ENCODE measurements at regions not wholly inside any gene's neighbourhood (a gene's known extent, or its start where the extent isn't known, plus 50 kb on each side); places are given as distances from the start of the nearest gene placed in this dataset.

GRCh38 chr9:16099732-16100536 is 547.1 kb downstream of the CCDC171 start:
- DNase-seq (ENCODE audit: low spot score): peak; percentile 74

- DNase-seq (ENCODE audit: low spot score): peak; percentile 48
Measured at GRCh38 chr9:16100537-16101091, 547.8 kb downstream of the CCDC171 start.

GRCh38 chr9:16102154-16102553 is 549.3 kb downstream of the CCDC171 start:
- DNase-seq (ENCODE audit: low spot score): no peak

GRCh38 chr9:16103620-16104397 is 551.0 kb downstream of the CCDC171 start:
- DNase-seq (ENCODE audit: low spot score): no peak

GRCh38 chr9:16105168-16106020 is 552.6 kb downstream of the CCDC171 start:
- DNase-seq (ENCODE audit: low spot score): no peak

- peak; percentile 28 for DNase-seq (ENCODE audit: low spot score)
Measured at GRCh38 chr9:16106021-16106571, 553.3 kb downstream of the CCDC171 start.

DNA sequence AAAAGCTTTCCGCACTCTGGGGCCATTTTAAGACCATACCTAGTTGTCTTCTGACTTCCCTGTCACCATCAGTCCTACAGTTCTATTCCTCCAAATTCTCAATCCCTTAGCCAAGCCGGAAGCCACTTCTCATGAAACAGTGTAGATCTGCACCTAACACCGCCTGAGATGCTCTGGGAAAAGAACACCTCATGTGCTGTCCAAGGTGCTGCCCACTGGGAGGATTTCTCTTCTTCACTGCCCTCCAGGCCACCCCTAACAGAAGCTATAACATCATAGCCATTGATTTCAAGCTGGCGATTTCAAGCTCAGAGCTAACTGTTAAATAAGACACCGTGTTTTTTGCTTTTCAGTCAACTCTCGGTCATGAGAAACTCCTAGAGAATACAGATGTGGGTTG is 559.3 kb downstream of the CCDC171 start:
- DNase-seq (ENCODE audit: low spot score): no peak

DNA sequence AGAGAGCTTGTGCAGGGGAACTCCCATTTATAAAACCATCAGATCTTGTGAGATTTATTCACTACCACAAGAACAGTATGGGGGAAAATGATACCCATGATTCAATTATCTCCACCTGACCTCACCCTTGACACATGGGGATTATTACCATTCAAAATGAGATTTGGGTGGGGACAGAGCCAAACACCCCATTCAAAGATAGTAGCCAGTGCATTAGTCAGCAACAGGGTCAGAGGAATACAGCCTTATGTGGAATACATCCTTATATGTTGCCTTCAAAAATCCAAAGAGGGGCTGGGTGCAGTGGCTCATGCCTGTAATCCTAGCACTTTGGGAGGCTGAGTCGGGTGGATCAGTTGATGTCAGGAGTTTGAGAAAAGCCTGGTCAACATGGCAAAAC is 563.2 kb downstream of the CCDC171 start:
- no peak for DNase-seq (ENCODE audit: low spot score)

GRCh38 chr9:16118043-16118442 is 565.2 kb downstream of the CCDC171 start:
- DNase-seq (ENCODE audit: low spot score): no peak

GRCh38 chr9:16119261-16120230 is 566.7 kb downstream of the CCDC171 start:
- no peak for DNase-seq (ENCODE audit: low spot score)

GRCh38 chr9:16120231-16120641 is 567.4 kb downstream of the CCDC171 start:
- DNase-seq (ENCODE audit: low spot score): no peak

DNA sequence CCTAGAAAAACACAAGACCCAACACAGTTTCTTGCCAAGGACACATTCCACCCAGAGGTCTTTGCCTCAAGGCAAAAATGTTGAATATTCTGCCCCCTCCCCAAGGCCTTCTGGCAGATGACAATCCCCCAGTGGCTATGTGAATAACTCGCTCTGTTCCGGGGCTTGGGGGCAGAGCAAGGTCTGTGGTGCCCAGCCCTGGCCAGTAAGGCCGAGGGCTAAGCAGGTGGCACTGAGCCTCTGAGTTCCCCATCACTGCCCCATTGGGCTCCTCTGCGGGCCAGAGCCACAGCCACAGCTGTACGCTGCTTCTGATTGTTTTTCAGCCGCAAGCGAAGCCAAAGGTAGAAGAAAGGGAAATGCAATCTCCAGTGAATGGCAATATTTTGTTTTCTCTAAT is 567.9 kb downstream of the CCDC171 start:
- no peak for DNase-seq (ENCODE audit: low spot score)

DNA sequence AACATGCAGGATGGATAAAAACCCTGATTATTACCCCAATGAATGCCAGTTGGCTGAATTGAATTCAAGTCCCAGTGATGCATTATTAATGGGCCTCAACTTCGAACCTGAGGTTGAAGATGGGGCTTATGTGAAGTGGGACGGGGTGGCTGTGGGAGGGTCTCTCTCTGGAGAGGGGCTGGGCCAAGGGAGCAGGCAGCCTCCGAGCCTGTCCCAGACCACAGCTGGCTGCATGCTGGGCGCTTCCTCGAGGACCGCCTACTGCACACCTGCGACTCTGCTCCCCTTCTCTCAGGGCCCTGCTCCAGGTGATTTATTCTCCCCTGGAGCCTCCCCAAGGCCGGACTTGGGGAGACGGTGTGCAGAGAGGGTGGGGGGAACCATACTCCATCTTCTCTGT is 568.3 kb downstream of the CCDC171 start:
- DNase-seq (ENCODE audit: low spot score): no peak

- DNase-seq (ENCODE audit: low spot score): no peak
Measured at GRCh38 chr9:16121601-16122286, 568.9 kb downstream of the CCDC171 start.

- DNase-seq (ENCODE audit: low spot score): no peak
Measured at GRCh38 chr9:16125629-16126028, 572.8 kb downstream of the CCDC171 start.

- DNase-seq (ENCODE audit: low spot score): no peak
Measured at GRCh38 chr9:16126042-16126441, 573.2 kb downstream of the CCDC171 start.

- no peak for DNase-seq (ENCODE audit: low spot score)
Measured at GRCh38 chr9:16128003-16128402, 575.2 kb downstream of the CCDC171 start.

DNA sequence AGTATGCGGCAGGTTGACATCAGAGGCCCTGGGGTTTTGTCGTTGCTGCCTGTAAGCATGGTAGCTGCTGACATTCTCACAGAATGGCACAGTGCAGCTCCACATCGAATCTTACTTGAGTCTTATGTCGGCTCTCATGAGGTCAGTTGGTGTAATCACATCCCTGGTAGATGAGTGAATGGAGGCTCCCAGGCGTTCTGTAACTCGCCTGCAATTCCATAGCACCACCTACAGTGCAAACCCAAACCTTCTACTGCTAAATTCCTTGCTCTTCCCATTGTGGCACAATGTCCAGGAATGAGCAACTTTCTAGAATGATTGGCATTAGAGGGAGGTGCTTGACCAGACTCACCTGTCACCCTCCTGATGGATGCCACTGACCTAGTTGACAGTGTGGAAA is 578.4 kb downstream of the CCDC171 start:
- DNase-seq (ENCODE audit: low spot score): peak; percentile 45

DNA sequence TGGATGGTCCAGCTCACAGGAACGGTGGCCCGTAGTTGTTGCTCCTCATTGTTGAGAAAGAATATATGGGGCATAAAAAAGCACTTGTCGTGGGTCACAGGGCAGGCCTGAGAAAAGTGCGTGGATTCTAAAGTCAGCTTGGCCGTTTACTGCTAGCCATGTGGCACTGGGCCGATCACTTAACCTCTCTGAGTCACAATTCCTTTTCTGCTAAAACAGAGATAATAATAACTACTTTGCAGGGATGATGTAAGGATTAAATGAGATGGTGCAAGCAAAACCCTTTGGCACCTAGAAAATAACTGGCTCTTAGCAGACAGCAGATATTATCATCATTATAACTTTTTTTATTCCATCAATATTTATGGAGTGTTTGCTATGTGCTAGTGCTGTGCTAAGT is 579.7 kb downstream of the CCDC171 start:
- DNase-seq (ENCODE audit: low spot score): no peak

- no peak for DNase-seq (ENCODE audit: low spot score)
Measured at GRCh38 chr9:16133032-16133431, 580.2 kb downstream of the CCDC171 start.
